HG03442 (cell line): ENCODE measurements at regions not wholly inside any gene's neighbourhood (a gene's known extent, or its start where the extent isn't known, plus 50 kb on each side); places are given as distances from the start of the nearest gene placed in this dataset.
"Not testable (repeated sequence)": the region's sequence is repeated elsewhere in the genome, so short reads cannot be mapped to it uniquely, and the experiment has no call there.

Experiments used
- ATAC-seq: cut with Tn5 transposase; IDR thresholded peaks from one replicate; pipeline ENCODE4 v1.9.1; 2021; ENCODE audit warnings: mild to moderate bottlenecking, moderate library complexity; ENCODE audit not compliant: unreplicated experiment

GRCh38 chrX:69431420-69431819 lies 72.7 kb upstream of the NALF2 start:
- no peak for ATAC-seq

DNA sequence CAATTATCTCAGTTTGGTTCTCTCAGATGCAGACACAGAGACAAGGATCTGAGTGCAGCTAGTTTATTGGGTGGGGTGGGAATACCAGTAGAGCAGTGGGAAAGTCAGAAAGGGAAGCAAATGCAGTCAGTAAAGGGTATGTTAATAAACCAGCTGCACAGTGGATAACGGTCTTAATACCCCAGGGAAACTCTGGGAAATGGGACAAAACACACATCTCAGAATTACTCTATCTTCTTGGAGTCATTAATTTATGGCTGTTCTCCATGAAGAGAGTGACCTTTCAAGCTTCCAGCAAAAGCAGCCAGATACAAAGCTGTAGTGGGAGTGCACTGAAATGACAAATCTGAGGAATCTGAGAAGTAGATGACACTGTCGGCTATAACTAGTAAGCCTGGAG lies 73.3 kb upstream of the NALF2 start:
- no peak for ATAC-seq

GRCh38 chrX:69429339-69430015 lies 74.6 kb upstream of the NALF2 start:
- ATAC-seq, result no peak

DNA sequence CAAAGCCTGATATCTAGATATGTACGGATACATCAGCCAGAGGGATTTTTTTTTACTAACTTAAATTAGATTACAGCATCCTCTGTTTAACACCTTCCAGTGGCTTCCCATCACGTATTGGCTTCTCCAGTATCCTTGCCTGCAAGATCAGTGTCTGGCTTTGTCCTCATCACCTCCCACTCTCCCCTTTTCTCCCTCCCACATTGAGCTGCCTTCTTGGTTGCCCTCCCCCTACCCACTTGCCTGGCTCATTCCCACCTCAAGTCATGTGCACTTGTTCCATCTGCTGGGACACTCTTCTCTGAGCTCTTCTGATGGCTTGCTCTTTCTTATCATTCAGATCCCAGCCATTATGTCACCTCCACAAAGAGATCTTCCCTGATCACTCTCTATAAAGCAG lies 75.9 kb upstream of the NALF2 start:
- ATAC-seq, result no peak

DNA sequence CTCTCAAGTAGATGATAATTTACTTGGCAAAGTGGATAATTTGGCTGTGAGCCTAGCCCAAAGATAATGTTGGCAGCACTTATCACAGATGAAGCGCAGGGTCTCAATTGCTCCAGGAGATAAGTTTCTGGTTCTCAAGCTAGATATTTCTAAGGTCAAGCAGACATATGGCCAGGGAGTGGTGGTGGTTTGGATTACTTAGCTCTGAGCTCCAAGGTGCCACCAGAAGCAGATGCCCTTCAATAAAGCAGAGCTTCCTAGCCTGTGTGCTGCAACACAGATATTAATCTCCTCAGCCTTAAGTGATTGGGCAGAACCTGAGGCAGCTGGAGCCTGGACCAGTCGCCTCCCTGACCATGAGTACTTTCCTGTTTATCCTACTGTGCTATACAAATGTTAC lies 79.2 kb upstream of the NALF2 start:
- ATAC-seq, result no peak

DNA sequence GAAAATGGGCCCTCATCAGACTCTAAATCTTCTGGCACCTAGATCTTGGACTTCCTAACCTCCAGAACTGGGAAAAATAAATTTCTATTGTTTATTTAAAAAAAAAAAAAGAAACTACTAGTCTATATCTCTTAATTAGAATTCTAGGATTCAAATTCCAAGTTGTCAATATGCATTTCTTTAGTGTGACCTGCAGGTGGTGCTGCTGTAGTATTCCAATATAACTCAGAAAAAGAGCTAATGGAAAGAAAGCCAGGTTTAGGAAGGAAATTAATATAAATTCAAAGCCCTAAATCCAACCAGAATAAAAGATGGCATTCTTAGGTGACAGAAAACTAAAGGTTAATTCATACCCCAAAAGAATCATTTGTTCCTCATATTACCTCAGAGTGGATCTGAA lies 80.0 kb upstream of the NALF2 start:
- ATAC-seq, result no peak

- not testable (repeated sequence) for ATAC-seq
These were observed 81.9 kb upstream of the NALF2 start for GRCh38 chrX:69422208-69422607.

- no peak for ATAC-seq
These were observed 88.4 kb upstream of the NALF2 start for GRCh38 chrX:69415698-69416097.

DNA sequence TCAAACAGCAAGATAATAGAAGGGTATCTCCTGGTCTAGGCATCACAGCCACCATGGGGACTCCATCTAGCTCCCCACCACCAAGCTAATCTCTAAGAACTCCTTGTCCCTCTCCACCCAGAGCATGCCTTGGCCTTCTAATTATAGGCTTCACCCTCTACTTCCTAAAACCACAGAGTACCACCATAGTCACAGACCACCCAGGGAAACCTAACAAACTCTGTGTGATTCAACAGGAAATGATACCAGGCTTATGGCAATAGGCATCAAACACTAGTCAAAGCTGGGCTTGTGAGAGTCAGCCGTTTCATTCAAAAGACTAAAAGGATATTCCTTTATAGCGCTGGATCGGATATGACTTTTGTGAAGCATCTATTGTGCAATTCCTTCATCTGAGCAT lies 91.5 kb upstream of the NALF2 start:
- ATAC-seq, result no peak

DNA sequence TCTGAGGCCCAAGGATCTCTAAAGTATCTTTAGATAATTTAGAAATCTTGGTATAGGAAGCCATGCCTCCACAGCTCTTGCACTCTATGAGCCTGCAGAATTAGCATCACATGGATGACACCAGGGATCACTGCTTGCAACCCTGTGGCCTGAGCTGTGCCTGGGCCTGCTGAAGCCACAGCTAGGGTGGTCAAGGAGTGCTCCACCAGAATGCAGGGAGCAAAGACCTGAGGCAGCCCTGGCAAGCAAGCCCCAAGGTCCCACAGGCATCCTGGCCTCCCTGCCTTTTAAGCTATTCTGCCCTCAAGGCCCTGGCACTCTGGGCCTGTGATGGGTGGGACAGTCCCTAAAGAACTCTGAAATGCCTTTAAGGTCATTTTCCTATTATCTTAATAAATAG lies 105.2 kb upstream of the NALF2 start:
- no peak for ATAC-seq

DNA sequence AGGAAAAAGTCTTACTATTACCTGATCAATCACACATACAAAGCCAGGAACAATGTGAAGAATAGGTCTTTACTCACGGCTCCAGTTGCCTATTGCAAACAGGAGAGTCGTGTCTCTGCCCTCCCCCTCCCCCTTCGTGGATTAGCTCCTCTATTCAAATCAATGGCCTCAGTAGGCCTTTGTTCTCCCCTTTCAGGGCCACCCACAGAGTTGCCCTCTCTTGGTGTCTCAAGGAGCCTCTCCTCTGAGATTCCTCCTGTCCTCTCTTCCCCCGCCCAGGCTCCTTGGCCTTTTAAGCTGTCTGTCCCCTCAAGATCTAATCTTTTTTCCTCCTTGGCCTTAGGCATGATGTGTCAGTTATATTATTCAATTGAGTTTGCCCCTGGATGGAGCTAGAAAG lies 107.2 kb upstream of the NALF2 start:
- ATAC-seq, result no peak

DNA sequence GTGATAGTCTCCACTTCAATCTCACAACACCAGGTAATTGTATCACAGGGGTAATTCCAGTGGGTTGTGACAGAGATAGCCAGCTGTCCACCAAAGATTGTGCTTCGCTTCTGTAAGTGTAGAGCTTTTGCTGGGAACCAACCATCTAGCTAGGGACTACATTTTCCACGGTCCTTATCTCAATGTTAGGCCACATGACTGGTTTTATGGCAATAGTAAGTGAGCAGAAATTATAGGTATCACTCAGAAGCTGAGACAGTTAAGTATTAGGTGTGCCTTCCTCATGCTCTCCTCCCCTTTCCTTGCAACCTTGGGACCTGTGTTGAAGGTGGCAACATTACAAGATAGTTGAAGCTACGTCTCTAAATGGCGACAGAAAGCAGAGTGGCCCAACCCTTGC lies 108.8 kb upstream of the NALF2 start:
- ATAC-seq, result no peak

GRCh38 chrX:69389101-69389501 lies 115.0 kb upstream of the NALF2 start:
- ATAC-seq, result no peak

- ATAC-seq, result no peak
These were observed 115.6 kb upstream of the NALF2 start for GRCh38 chrX:69388526-69388925.

DNA sequence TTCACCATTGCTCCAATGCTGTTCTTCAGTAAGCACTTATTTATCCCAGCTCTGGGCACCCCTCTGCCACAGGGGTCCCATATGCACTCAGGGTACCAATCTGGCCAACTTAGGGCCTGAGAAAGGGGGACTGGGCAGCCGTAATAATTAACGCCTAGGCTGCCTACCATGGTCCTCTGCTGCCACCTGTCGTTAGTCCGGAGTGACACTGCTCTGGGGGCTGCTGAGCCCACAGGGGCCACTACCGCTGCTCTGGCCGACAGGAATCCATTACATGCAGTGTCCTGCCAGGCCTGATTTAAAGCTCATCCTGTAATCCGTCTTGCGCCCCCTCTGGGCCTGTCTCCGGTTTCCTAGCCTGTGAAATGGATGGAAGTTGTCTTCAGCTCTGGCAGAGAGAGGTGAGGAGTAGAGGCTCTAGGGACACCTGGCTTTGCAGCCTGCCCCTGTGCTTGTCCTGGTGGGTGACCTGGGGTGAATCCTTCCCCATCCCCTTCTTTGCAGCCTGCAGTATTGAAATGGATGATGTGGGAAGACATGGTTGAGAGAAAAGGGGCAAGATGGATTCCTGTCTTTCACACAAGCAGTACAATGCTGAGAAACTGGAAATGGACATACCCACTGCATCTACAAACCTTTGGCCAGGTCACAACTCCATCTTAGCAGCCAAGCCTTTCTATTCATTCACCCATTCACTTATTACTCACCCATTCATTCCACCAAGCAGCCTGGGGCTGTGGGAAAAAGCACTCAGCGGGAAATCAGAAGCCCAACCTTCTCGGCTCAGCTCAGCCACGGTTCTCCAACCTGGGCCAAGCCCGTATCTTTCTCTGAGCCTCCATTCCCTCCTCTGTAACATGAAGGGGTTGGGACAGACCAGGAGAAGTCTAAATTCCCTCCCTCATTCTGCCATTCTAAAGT lies 116.3 kb upstream of the NALF2 start:
- ATAC-seq, result peak; percentile 66

GRCh38 chrX:69386681-69387080 lies 117.4 kb upstream of the NALF2 start:
- ATAC-seq, result no peak

DNA sequence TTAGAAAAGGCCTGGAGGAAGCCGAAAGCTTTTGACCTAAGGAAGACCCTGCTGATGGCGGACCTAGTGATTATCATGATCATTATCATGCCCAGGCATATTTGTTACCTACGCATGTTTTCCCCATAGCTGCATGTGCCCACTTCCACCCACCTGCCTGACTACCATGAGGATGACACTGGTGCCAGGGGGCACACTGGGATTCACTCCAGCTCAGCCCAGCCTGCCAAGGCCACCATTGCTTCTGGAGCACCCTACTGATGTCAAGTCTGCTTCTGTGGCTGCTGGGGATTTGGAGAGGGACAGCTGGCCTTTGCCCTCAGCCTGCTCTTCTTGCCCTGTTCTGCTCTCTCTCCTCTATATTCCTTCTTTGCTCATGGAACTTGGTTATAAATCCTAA lies 124.7 kb upstream of the NALF2 start:
- ATAC-seq, result no peak

GRCh38 chrX:69374569-69374968 lies 129.6 kb upstream of the NALF2 start:
- ATAC-seq, result no peak

- ATAC-seq, result no peak
These were observed 131.7 kb upstream of the NALF2 start for GRCh38 chrX:69372435-69372834.

GRCh38 chrX:69371159-69371558 lies 133.0 kb upstream of the NALF2 start:
- ATAC-seq, result no peak

DNA sequence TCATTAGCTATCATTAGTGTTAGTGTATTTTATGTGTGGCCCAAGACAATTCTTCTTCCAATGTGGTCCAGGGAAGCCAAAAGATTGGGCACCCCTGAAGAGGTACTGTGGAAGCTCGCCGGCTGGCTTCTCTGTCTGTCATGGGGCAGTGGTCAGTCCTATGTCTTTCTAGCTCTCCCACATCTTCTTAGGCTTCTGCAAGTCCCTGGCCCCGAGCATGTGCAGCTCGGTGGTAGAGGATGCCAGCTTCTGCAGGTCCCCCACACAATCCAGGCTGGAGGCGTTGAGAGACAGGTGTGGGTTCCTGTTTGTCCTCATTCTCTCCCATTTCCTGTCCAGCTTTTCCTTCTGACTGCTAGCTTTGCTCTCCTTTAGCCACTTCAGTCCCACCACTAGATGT lies 134.1 kb upstream of the NALF2 start:
- no peak for ATAC-seq

GRCh38 chrX:69366183-69366582 lies 137.9 kb upstream of the NALF2 start:
- ATAC-seq, result no peak
